Stimulated activated effector memory CD8-positive, alpha-beta T cell treated with anti-CD3 and anti-CD28 coated beads, Interleukin-12 subunit alpha, Interleukin-12 subunit beta, amount 100 ng/mL, for 72 hours (primary cell): ENCODE measurements at regions not wholly inside any gene's neighbourhood (a gene's known extent, or its start where the extent isn't known, plus 50 kb on each side); places are given as distances from the start of the nearest gene placed in this dataset.
"Not testable (repeated sequence)": the region's sequence is repeated elsewhere in the genome, so short reads cannot be mapped to it uniquely, and the experiment has no call there.

Source experiments
- ATAC-seq: fragments of 150-1000 bp; cut with Tn5 transposase; 2 replicates; pipeline ENCODE4 v1.10.0; 2021
- DNase-seq, 2 donors: peaks; one replicate each; pipeline ENCODE4 v3.0.0; 2021 to 2022; ENCODE audit warnings: low spot score in 2 of 2
- H3K27ac Mint-ChIP-seq: one replicate; pipeline ENCODE4 v1.8.0; 2022; ENCODE audit warnings: mild to moderate bottlenecking, mixed read lengths
- H3K36me3 Mint-ChIP-seq: one replicate; pipeline ENCODE4 v1.8.0; 2022; ENCODE audit warnings: mild to moderate bottlenecking, mixed read lengths
- H3K4me1 Mint-ChIP-seq: one replicate; pipeline ENCODE4 v1.8.0; 2022; ENCODE audit warnings: mixed read lengths
- H3K4me3 Mint-ChIP-seq: one replicate; pipeline ENCODE4 v1.8.0; 2022; ENCODE audit warnings: mild to moderate bottlenecking, mixed read lengths
- H3K9me3 Mint-ChIP-seq: one replicate; pipeline ENCODE4 v1.8.0; 2022; ENCODE audit warnings: mixed read lengths

GRCh38 chr3:159378396-159379194, 576.7 kb downstream of the MFSD1 start:
- H3K27ac Mint-ChIP-seq: no peak overlapping the region
- H3K36me3 Mint-ChIP-seq: no peaks in the 10 kb centered on the region
- H3K4me3 Mint-ChIP-seq: no peak overlapping the region
- no peak for DNase-seq
- no peak for ATAC-seq
- peaks cover 3% of the 10 kb centered on the region for H3K9me3 Mint-ChIP-seq
- H3K4me1 Mint-ChIP-seq: no peaks in the 10 kb centered on the region

- Mint-ChIP-seq H3K9me3 (peaks cover 3% of the 10 kb centered on the region), H3K27ac (no peak overlapping the region), H3K36me3 (no peaks in the 10 kb centered on the region), H3K4me1 (no peaks in the 10 kb centered on the region), H3K4me3 (no peak overlapping the region)
- DNase-seq: no peak
- no peak for ATAC-seq
These were observed 579.0 kb downstream of the MFSD1 start for GRCh38 chr3:159380891-159381290.

DNA sequence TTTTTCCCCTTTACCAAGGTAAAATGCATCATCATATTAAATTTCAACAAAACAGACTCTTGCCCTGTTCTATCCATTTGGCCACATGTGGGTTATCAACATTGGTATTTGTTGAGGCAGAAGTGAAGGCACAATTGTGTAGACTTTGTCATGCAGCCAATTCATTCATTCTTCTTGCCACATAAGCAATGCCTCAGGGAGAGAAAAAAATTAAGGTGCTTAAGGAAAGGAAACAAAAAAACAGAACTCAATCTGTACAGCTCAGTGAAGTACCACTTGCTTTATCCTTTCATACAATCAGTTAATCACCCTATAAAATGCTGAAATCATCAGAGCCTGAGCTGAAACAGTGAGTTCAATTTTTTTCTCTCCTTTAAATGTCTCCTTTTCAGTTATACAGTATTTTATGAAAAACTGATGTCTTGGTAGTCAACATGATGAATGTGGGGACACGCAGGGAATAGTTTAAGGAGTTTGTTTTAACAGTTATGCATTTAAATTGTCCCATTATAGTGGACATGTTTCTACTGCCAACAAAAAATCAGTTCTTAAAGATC, 588.9 kb downstream of the MFSD1 start:
- Mint-ChIP-seq H3K4me1 (no peaks in the 10 kb centered on the region), H3K9me3 (no peaks in the 10 kb centered on the region), H3K36me3 (no peaks in the 10 kb centered on the region), H3K4me3 (no peak overlapping the region), H3K27ac (no peak overlapping the region)
- DNase-seq (no peak), ATAC-seq (no peak)

- DNase-seq: not testable (repeated sequence)
These were observed 591.0 kb upstream of the IL12A start for GRCh38 chr3:159397683-159398082.

GRCh38 chr3:159401069-159401468, 587.6 kb upstream of the IL12A start:
- Mint-ChIP-seq H3K4me1 (no peaks in the 10 kb centered on the region), H3K27ac (no peak overlapping the region), H3K4me3 (no peak overlapping the region), H3K36me3 (no peaks in the 10 kb centered on the region), H3K9me3 (peaks cover 18% of the 10 kb centered on the region)
- no peak for ATAC-seq
- DNase-seq: no peak

More at GRCh38 chr3:159397683-159398082, 591.0 kb upstream of the IL12A start:
- H3K4me1 Mint-ChIP-seq, H3K9me3 Mint-ChIP-seq, H3K4me3 Mint-ChIP-seq, ATAC-seq, H3K36me3 Mint-ChIP-seq, H3K27ac Mint-ChIP-seq: not testable (repeated sequence)

DNA sequence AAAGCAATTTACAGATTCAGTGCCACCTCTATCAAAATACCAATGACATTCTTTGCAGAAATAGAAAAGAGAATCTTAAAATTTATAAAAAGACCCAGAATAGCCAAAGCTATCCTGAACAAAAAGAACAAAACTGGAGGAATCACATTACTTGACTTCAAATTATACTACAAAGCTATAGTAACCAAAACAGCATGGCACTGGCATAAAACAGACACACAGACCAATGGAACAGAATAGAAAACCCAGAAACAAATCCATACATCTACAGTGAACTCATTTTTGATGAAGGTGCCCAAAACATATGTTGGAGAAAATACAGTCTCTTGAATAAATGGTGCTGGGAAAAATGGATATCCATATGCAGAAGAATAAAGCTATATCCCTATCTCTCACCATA, 578.9 kb upstream of the IL12A start:
- H3K4me3 Mint-ChIP-seq, H3K36me3 Mint-ChIP-seq, H3K27ac Mint-ChIP-seq, ATAC-seq, DNase-seq, H3K4me1 Mint-ChIP-seq: not testable (repeated sequence)
- H3K9me3 Mint-ChIP-seq: peaks cover 34% of the 10 kb centered on the region

GRCh38 chr3:159413319-159413718, 575.3 kb upstream of the IL12A start:
- no peak overlapping the region for H3K4me3 Mint-ChIP-seq
- no peaks in the 10 kb centered on the region for H3K36me3 Mint-ChIP-seq
- no peak for DNase-seq
- H3K9me3 Mint-ChIP-seq: peaks cover 20% of the 10 kb centered on the region
- ATAC-seq: no peak
- no peaks in the 10 kb centered on the region for H3K4me1 Mint-ChIP-seq
- no peak overlapping the region for H3K27ac Mint-ChIP-seq

DNA sequence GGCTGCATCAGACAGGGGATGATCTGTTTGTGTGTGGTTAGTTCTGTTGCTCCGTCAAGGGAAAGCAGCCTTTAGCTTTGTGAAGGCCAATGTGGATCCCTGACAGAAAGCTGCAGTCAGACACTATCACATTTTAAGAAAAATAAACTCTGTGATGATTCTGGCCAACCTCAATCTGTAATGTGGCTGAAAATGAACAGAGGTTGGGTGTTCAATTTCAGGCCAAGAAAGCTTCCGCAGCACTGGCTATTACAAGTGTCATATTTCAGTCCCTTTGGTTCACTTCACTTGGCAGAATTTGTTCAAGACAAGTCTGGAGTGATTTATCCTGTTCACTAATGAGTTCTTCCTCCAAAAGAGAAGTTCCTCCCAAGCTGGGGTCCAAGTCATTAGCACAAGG, 571.8 kb upstream of the IL12A start:
- Mint-ChIP-seq H3K27ac (no peak overlapping the region), H3K4me1 (no peaks in the 10 kb centered on the region), H3K36me3 (no peaks in the 10 kb centered on the region), H3K9me3 (peaks cover 6% of the 10 kb centered on the region), H3K4me3 (no peak overlapping the region)
- DNase-seq (no peak), ATAC-seq (no peak)

DNA sequence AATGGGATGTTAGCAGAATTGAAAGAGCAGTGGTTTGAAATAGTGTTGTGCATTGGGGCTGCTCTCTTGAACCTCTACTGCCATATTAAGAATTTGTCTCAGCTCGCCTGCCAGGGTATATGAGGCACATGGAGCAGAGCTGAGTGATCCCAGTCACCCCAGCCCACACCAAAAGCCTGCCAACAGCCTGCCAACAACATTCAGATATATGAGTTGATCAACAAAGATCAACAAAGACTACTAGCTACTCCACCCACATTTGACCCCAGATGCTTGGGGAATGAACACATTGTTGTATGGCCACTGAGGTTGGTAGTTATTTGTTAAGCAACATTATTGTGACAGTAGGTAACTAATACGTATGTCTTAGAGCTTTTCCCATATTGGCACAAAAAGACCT, 570.9 kb upstream of the IL12A start:
- Mint-ChIP-seq H3K27ac (no peak overlapping the region), H3K4me1 (no peaks in the 10 kb centered on the region), H3K4me3 (no peak overlapping the region), H3K9me3 (peaks cover 4% of the 10 kb centered on the region), H3K36me3 (no peaks in the 10 kb centered on the region)
- DNase-seq: no peak
- no peak for ATAC-seq

DNA sequence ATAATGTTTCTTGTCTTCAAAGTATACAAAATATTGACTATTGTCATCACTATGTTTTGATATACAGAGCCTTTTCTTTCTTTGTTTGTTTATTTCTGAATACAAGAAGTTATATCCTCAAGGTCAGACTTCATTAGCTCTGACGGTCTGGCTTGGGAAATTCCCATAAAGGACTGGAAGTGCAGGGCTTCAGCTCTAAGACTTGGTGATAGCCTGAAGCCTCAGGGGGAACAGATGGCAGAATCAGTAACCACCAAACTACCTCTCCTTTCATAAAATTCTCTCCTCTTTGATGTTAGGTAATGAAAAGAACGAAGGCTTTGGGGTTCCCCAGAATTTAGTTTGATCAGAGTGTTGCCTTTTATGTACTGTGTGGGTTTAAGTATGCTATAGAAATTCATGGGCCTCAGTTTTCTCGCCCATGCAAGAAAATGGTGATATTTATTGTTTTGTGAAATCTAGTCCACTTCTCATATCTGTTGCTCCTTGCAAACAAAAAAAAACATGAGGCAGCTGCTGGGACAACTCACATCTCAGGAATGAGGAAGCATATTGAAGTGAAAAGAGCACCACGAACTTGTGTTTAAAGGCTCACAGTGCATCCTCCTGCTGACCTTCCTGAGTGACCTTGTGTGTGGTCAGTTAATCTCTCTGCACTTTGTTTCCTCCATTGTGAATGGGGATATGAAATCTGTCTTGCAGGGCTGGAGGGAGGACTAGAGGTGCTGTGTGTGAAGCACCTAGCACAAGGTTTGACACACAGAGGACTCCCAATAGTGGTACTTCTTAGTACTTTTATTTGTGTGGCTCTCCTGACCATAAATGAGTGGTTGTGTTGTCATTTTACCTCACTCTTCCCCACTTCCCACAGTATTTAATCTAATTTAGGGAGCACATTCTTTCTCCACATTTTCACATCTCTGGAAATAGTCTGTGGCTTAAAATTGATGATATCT, 569.8 kb upstream of the IL12A start:
- Mint-ChIP-seq H3K4me3 (no peak overlapping the region), H3K27ac (no peak overlapping the region), H3K36me3 (no peaks in the 10 kb centered on the region), H3K4me1 (no peaks in the 10 kb centered on the region), H3K9me3 (peaks cover 4% of the 10 kb centered on the region)
- ATAC-seq (no peak), DNase-seq (no peak)

- Mint-ChIP-seq H3K27ac (no peak overlapping the region), H3K4me1 (no peaks in the 10 kb centered on the region), H3K9me3 (peaks cover 6% of the 10 kb centered on the region), H3K4me3 (no peak overlapping the region), H3K36me3 (no peaks in the 10 kb centered on the region)
- no peak for ATAC-seq
- DNase-seq: no peak
These were observed 558.9 kb upstream of the IL12A start for GRCh38 chr3:159429702-159430101.

GRCh38 chr3:159432682-159433340, 555.8 kb upstream of the IL12A start:
- no peak for ATAC-seq
- no peak overlapping the region for H3K4me3 Mint-ChIP-seq

DNA sequence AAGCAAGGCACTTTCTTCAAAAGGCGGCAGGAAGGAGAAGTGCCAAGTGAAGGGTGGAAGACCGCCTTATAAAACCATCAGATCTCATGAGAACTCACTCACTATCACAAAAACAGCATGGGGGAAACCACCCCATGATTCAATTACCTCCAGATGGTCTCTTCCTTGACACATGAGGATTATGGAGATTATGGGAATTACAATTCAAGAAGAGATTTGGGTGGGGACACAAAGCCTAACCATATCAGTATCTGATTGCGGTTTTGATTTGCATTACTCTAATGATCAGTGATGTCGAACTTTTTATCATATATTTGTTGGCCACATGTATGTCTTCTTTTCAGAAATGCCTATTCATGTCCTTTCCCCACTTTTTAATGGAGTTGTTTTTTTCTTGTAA, 549.3 kb upstream of the IL12A start:
- ATAC-seq (no peak), DNase-seq (no peak)
- Mint-ChIP-seq H3K4me1 (no peaks in the 10 kb centered on the region), H3K27ac (no peak overlapping the region), H3K4me3 (no peak overlapping the region), H3K36me3 (no peaks in the 10 kb centered on the region), H3K9me3 (peaks cover 5% of the 10 kb centered on the region)

More at GRCh38 chr3:159432682-159433340, 555.8 kb upstream of the IL12A start:
- Mint-ChIP-seq H3K36me3 (no peaks in the 10 kb centered on the region), H3K9me3 (peaks cover 6% of the 10 kb centered on the region), H3K27ac (no peak overlapping the region), H3K4me1 (no peaks in the 10 kb centered on the region)
- DNase-seq: no peak

DNA sequence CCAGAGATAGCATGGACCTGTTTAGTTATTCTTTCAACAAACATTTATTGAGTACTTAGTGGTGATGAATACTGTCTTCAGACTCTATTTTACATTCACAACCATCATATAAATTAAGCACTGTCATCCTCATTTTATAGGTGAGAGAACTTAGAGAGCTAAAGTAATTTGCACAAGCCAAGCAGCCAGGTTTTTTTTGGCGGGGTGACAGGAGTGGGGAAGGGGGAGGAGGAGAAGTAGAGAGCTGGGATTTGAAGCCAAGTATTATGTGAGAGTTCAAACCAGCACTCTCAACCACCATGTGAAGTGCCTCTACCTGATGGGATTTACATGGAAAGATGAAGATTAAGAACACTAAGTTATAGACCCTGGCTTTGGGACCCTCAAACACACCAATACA, 547.4 kb upstream of the IL12A start:
- H3K27ac Mint-ChIP-seq: no peak overlapping the region
- no peak overlapping the region for H3K4me3 Mint-ChIP-seq
- H3K4me1 Mint-ChIP-seq: no peaks in the 10 kb centered on the region

GRCh38 chr3:159443266-159443665, 545.4 kb upstream of the IL12A start:
- Mint-ChIP-seq H3K4me1 (no peaks in the 10 kb centered on the region), H3K9me3 (peaks cover 2% of the 10 kb centered on the region), H3K27ac (no peak overlapping the region), H3K4me3 (no peak overlapping the region), H3K36me3 (no peaks in the 10 kb centered on the region)
- DNase-seq: no peak
- ATAC-seq: no peak

More for the DNA sequence above, 547.4 kb upstream of the IL12A start:
- DNase-seq: no peak
- H3K9me3 Mint-ChIP-seq: peaks cover 2% of the 10 kb centered on the region
- no peak for ATAC-seq
- no peaks in the 10 kb centered on the region for H3K36me3 Mint-ChIP-seq
